ENCODE measurements at regions not wholly inside any gene's neighbourhood (a gene's known extent, or its start where the extent isn't known, plus 50 kb on each side); places are given as distances from the start of the nearest gene placed in this dataset.

GRCh38 chr4:63663870-63664269 lies 745.4 kb downstream of the TECRL start:
- no peaks in the 10 kb centered on the region for H4K20me1 ChIP-seq (ENCODE audit: control insufficient read depth, insufficient read depth)
- in situ Hi-C loops (cut with MboI): no loop called here
- H3K4me1 ChIP-seq (ENCODE audit: control insufficient read depth, insufficient read depth, low read length): no peaks in the 10 kb centered on the region
- no peaks in the 10 kb centered on the region for H3K36me3 ChIP-seq (ENCODE audit: control insufficient read depth in 2 of 2, insufficient read depth in 2 of 2, low read length in 1 of 2)
- no TSS peak for BruUV-seq (replicated peaks)
- H3K79me2 ChIP-seq (ENCODE audit: control insufficient read depth, insufficient read depth, low read length): no peaks in the 10 kb centered on the region
- ChIA-PET CTCF (interaction anchor here (0.8 to 1.1 kb wide), 3 partner anchors 47 to 136 kb away, joined by 3 to 5 read pairs (median 3); no protein-coding TSS in a partner anchor), POLR2A (no interaction called here), SMC1A (ENCODE audit: uncharacterized antibody, unreplicated experiment) (interaction anchor here (0.8 to 1.6 kb wide), 4 partner anchors 10 to 79 kb away, joined by 4 to 6 read pairs (median 4); no protein-coding TSS in a partner anchor), RAD21 (ENCODE audit: unreplicated experiment) (interaction anchor here (0.7 to 1.3 kb wide), 4 partner anchors 30 to 185 kb away, joined by 3 to 5 read pairs (median 4); no protein-coding TSS in a partner anchor)
- intact Hi-C loops (cut with micrococcal nuclease; ENCODE audit: unreplicated experiment): no loop called here
- ATAC-seq (peak; percentile 99), DNase-seq (ENCODE audit: low read depth, low spot score) (peak; percentile 41), FAIRE-seq (peak; percentile 89)
- peak overlapping the region; percentile 48; the same call in 1 of the 2 replicates for H3K4me2 ChIP-seq (ENCODE audit: control insufficient read depth, insufficient read depth)
- H3K27ac ChIP-seq (ENCODE audit: control insufficient read depth, insufficient read depth): no peak overlapping the region; the same call in 1 of the 2 replicates
- TF ChIP-seq MTA3 (IDR thresholded peaks at IDR 0.05; ENCODE audit: borderline replicate concordance, low read length) (no peak), KLF5 (IDR thresholded peaks at IDR 0.05; ENCODE audit: partially characterized antibody) (no peak), BACH1 (IDR thresholded peaks at IDR 0.05; ENCODE audit: borderline replicate concordance) (no peak), SREBF2 (IDR thresholded peaks at IDR 0.05; ENCODE audit: low read length) (no peak), RUNX3 (IDR thresholded peaks at IDR 0.05; ENCODE audit: low read length) (peak; percentile 70), MYB (IDR thresholded peaks at IDR 0.05; ENCODE audit: borderline replicate concordance, low read depth, low read length) (no peak), ZNF207 (IDR thresholded peaks at IDR 0.05; ENCODE audit: borderline replicate concordance) (no peak)
- peak overlapping the region; percentile 55; the same call in 1 of the 2 replicates for H2AFZ ChIP-seq (ENCODE audit: control insufficient read depth, low read depth, low read length)
- no peak overlapping the region for H3K9ac ChIP-seq (ENCODE audit: control insufficient read depth, insufficient read depth, low read length)
- H3K9me3 ChIP-seq (replicated peaks; ENCODE audit: control insufficient read depth, insufficient read depth, low read length): no peaks in the 10 kb centered on the region
- WGBS (ENCODE audit: insufficient coverage, insufficient replicate concordance, low lambda C conversion rate, missing lambda C conversion rate): 17% methylated on average over 2 of the region's 2 CpGs
- no peak overlapping the region for H3K4me3 ChIP-seq
- no peaks in the 10 kb centered on the region for H3K27me3 ChIP-seq (replicated peaks in 1 of 2; ENCODE audit: control insufficient read depth in 2 of 2, insufficient read depth in 2 of 2, low read length in 1 of 2)

- Histone ChIP-seq H3K4me2 (ENCODE audit: control insufficient read depth, insufficient read depth) (no peak overlapping the region), H4K20me1 (ENCODE audit: control insufficient read depth, insufficient read depth) (no peaks in the 10 kb centered on the region), H3K36me3 (ENCODE audit: control insufficient read depth in 2 of 2, insufficient read depth in 2 of 2, low read length in 1 of 2) (no peaks in the 10 kb centered on the region), H3K9ac (ENCODE audit: control insufficient read depth, insufficient read depth, low read length) (no peak overlapping the region), H3K4me1 (ENCODE audit: control insufficient read depth, insufficient read depth, low read length) (no peaks in the 10 kb centered on the region), H3K9me3 (replicated peaks; ENCODE audit: control insufficient read depth, insufficient read depth, low read length) (no peaks in the 10 kb centered on the region), H3K79me2 (ENCODE audit: control insufficient read depth, insufficient read depth, low read length) (no peaks in the 10 kb centered on the region), H3K27me3 (replicated peaks in 1 of 2; ENCODE audit: control insufficient read depth in 2 of 2, insufficient read depth in 2 of 2, low read length in 1 of 2) (no peaks in the 10 kb centered on the region), H3K27ac (ENCODE audit: control insufficient read depth, insufficient read depth) (no peak overlapping the region), H3K4me3 (no peak overlapping the region), H2AFZ (ENCODE audit: control insufficient read depth, low read depth, low read length) (no peak overlapping the region)
- ChIA-PET SMC1A (ENCODE audit: uncharacterized antibody, unreplicated experiment) (no interaction called here), POLR2A (no interaction called here), RAD21 (ENCODE audit: unreplicated experiment) (no interaction called here), CTCF (no interaction called here)
- WGBS (ENCODE audit: insufficient coverage, insufficient replicate concordance, low lambda C conversion rate, missing lambda C conversion rate): 1% methylated on average over 3 of the region's 3 CpGs
- DNase-seq (ENCODE audit: low read depth, low spot score) (no peak), ATAC-seq (no peak), FAIRE-seq (peak; percentile 44)
- in situ Hi-C loops (cut with MboI) (no loop called here), intact Hi-C loops (cut with micrococcal nuclease; ENCODE audit: unreplicated experiment) (no loop called here)
- no peak for TF ChIP-seq EED (IDR thresholded peaks at IDR 0.05; ENCODE audit: low read depth)
- TF ChIP-seq PKNOX1 (IDR thresholded peaks at IDR 0.05): no peak
- no peak for TF ChIP-seq CHD2 (IDR thresholded peaks at IDR 0.05; ENCODE audit: borderline replicate concordance, low read depth, low read length)
- TF ChIP-seq, protein P1, sequence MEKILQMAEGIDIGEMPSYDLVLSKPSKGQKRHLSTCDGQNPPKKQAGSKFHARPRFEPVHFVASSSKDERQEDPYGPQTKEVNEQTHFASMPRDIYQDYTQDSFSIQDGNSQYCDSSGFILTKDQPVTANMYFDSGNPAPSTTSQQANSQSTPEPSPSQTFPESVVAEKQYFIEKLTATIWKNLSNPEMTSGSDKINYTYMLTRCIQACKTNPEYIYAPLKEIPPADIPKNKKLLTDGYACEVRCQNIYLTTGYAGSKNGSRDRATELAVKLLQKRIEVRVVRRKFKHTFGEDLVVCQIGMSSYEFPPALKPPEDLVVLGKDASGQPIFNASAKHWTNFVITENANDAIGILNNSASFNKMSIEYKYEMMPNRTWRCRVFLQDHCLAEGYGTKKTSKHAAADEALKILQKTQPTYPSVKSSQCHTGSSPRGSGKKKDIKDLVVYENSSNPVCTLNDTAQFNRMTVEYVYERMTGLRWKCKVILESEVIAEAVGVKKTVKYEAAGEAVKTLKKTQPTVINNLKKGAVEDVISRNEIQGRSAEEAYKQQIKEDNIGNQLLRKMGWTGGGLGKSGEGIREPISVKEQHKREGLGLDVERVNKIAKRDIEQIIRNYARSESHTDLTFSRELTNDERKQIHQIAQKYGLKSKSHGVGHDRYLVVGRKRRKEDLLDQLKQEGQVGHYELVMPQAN (conservative IDR thresholded peaks at IDR 0.05): no peak
- TF ChIP-seq SMARCA5 (IDR thresholded peaks at IDR 0.05): no peak
- TF ChIP-seq, protein P2, sequence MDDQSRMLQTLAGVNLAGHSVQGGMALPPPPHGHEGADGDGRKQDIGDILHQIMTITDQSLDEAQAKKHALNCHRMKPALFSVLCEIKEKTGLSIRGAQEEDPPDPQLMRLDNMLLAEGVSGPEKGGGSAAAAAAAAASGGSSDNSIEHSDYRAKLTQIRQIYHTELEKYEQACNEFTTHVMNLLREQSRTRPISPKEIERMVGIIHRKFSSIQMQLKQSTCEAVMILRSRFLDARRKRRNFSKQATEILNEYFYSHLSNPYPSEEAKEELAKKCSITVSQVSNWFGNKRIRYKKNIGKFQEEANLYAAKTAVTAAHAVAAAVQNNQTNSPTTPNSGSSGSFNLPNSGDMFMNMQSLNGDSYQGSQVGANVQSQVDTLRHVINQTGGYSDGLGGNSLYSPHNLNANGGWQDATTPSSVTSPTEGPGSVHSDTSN (IDR thresholded peaks at IDR 0.05; ENCODE audit: insufficient replicate concordance, low read depth, low read length): no peak
- TF ChIP-seq ATF3 (IDR thresholded peaks at IDR 0.05; ENCODE audit: borderline replicate concordance, extremely low read depth, low read depth, low read length): no peak
- no TSS peak for BruUV-seq (replicated peaks)
Observed at GRCh38 chr4:63644396-63644795, 764.9 kb downstream of the TECRL start.

All from GM12878 (cell line).